ENCODE measurements at regions not wholly inside any gene's neighbourhood (a gene's known extent, or its start where the extent isn't known, plus 50 kb on each side); places are given as distances from the start of the nearest gene placed in this dataset.
"Not testable (repeated sequence)": the region's sequence is repeated elsewhere in the genome, so short reads cannot be mapped to it uniquely, and the experiment has no call there.

DNA sequence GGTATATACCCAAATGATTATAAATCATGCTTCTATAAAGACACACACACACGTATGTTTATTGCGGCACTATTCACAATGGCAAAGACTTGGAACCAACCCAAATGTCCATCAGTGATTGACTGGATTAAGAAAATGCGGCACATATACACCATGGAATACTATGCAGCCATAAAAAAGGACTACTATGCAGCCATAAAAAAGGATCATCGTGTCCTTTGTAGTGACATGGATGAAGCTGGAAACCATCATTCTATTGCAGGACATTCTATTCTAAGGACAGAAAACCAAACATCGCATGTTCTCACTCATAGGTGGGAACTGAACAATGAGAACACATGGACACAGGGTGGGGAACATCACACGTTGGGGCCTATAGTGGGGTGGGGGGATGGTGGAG is 77.8 kb upstream of the THRB start:
- H3K4me1 ChIP-seq (ENCODE audit: control insufficient read depth, insufficient read depth, low read length); ATAC-seq; POLR2A ChIA-PET; BruUV-seq (replicated peaks); DNase-seq (ENCODE audit: low read depth, low spot score); H3K27me3 ChIP-seq (ENCODE audit: control insufficient read depth, insufficient read depth, low read length); CTCF ChIA-PET; H3K4me3 ChIP-seq (ENCODE audit: low read depth in 2 of 2, low read length in 2 of 2); in situ Hi-C loops (cut with HindIII; ENCODE audit: low pct_unique_long_range_greater_than_20kb, low sequenced_read_pairs); H3K9me3 ChIP-seq (ENCODE audit: control insufficient read depth, insufficient read depth, low read depth, low read length); H3K36me3 ChIP-seq (ENCODE audit: control insufficient read depth, insufficient read depth, low read length); intact Hi-C loops (cut with micrococcal nuclease; ENCODE audit: unreplicated experiment); H3K27ac ChIP-seq (ENCODE audit: low read length): not testable (repeated sequence)

DNA sequence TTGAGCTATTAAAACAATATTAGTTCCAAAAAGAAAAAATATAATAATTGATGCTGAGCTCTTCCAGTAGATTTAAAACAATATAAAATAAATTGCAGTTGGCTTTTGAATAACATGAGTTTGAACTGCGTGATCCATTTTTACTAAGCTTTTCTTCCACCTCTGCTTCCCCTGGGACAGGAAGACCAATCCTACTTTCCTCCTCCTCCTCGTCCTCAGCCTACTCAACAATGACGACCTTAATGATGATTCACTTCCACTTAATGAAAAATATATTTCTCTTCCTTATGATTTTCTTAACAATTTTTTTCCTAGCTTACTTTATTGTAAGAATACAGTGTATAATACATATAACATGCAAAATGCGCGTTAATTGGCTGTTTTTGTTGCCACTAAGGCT is 78.9 kb upstream of the THRB start:
- no peaks in the 10 kb centered on the region for H3K4me1 ChIP-seq (ENCODE audit: control insufficient read depth, insufficient read depth, low read length)
- no peak for ATAC-seq
- no peak overlapping the region for H3K27ac ChIP-seq (ENCODE audit: low read length)
- no TSS peak for BruUV-seq (replicated peaks)
- no peaks in the 10 kb centered on the region for H3K9me3 ChIP-seq (ENCODE audit: control insufficient read depth, insufficient read depth, low read depth, low read length)
- in situ Hi-C loops (cut with HindIII; ENCODE audit: low pct_unique_long_range_greater_than_20kb, low sequenced_read_pairs): no loop called here
- H3K4me3 ChIP-seq (ENCODE audit: low read depth in 2 of 2, low read length in 2 of 2): no peak overlapping the region
- no peak for DNase-seq (ENCODE audit: low read depth, low spot score)
- ChIA-PET POLR2A (no interaction called here), CTCF (no interaction called here)
- no peaks in the 10 kb centered on the region for H3K36me3 ChIP-seq (ENCODE audit: control insufficient read depth, insufficient read depth, low read length)
- TF ChIP-seq SIN3A (IDR thresholded peaks at IDR 0.05; ENCODE audit: borderline replicate concordance, insufficient read depth, low read depth, low read length) (no peak), POLR2AphosphoS5 (IDR thresholded peaks at IDR 0.05; ENCODE audit: low read depth, low read length) (no peak)
- TF ChIP-seq, protein P1, sequence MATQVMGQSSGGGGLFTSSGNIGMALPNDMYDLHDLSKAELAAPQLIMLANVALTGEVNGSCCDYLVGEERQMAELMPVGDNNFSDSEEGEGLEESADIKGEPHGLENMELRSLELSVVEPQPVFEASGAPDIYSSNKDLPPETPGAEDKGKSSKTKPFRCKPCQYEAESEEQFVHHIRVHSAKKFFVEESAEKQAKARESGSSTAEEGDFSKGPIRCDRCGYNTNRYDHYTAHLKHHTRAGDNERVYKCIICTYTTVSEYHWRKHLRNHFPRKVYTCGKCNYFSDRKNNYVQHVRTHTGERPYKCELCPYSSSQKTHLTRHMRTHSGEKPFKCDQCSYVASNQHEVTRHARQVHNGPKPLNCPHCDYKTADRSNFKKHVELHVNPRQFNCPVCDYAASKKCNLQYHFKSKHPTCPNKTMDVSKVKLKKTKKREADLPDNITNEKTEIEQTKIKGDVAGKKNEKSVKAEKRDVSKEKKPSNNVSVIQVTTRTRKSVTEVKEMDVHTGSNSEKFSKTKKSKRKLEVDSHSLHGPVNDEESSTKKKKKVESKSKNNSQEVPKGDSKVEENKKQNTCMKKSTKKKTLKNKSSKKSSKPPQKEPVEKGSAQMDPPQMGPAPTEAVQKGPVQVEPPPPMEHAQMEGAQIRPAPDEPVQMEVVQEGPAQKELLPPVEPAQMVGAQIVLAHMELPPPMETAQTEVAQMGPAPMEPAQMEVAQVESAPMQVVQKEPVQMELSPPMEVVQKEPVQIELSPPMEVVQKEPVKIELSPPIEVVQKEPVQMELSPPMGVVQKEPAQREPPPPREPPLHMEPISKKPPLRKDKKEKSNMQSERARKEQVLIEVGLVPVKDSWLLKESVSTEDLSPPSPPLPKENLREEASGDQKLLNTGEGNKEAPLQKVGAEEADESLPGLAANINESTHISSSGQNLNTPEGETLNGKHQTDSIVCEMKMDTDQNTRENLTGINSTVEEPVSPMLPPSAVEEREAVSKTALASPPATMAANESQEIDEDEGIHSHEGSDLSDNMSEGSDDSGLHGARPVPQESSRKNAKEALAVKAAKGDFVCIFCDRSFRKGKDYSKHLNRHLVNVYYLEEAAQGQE (IDR thresholded peaks at IDR 0.05; ENCODE audit: insufficient read depth in 1 of 2, low read depth in 2 of 2, low read length in 1 of 2): no peak
- no peaks in the 10 kb centered on the region for H3K27me3 ChIP-seq (ENCODE audit: control insufficient read depth, insufficient read depth, low read length)
- intact Hi-C loops (cut with micrococcal nuclease; ENCODE audit: unreplicated experiment): no loop called here

DNA sequence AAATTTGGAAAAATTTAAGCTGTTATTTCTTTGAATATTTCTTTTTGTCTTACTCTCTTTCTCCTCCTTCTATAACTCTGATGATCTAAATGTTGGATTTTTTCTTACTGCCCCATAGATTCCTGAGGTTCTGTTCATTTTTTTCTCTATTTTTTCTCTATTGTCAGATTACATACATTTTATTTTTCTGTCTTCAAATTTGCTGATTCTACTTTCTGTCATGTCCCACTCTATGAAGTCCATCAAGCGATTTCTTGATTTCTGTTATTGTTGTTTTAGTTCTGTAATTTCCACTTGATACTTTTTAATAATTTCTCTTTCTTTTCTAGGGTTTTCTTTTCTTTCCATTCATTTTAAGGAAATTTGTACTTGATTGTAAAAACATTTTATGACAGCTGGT is 83.7 kb upstream of the THRB start:
- Histone ChIP-seq H3K27ac (ENCODE audit: low read length) (no peak overlapping the region), H3K9me3 (ENCODE audit: control insufficient read depth, insufficient read depth, low read depth, low read length) (no peaks in the 10 kb centered on the region), H3K36me3 (ENCODE audit: control insufficient read depth, insufficient read depth, low read length) (no peaks in the 10 kb centered on the region), H3K4me3 (ENCODE audit: low read depth in 2 of 2, low read length in 2 of 2) (no peak overlapping the region), H3K4me1 (ENCODE audit: control insufficient read depth, insufficient read depth, low read length) (no peaks in the 10 kb centered on the region), H3K27me3 (ENCODE audit: control insufficient read depth, insufficient read depth, low read length) (no peaks in the 10 kb centered on the region)
- BruUV-seq (replicated peaks): no TSS peak
- ChIA-PET CTCF (no interaction called here), POLR2A (no interaction called here)
- no peak for DNase-seq (ENCODE audit: low read depth, low spot score)
- intact Hi-C loops (cut with micrococcal nuclease; ENCODE audit: unreplicated experiment): no loop called here
- TF ChIP-seq TCF7L2 (IDR thresholded peaks at IDR 0.05; ENCODE audit: low read depth, low read length): no peak
- TF ChIP-seq, protein P2, sequence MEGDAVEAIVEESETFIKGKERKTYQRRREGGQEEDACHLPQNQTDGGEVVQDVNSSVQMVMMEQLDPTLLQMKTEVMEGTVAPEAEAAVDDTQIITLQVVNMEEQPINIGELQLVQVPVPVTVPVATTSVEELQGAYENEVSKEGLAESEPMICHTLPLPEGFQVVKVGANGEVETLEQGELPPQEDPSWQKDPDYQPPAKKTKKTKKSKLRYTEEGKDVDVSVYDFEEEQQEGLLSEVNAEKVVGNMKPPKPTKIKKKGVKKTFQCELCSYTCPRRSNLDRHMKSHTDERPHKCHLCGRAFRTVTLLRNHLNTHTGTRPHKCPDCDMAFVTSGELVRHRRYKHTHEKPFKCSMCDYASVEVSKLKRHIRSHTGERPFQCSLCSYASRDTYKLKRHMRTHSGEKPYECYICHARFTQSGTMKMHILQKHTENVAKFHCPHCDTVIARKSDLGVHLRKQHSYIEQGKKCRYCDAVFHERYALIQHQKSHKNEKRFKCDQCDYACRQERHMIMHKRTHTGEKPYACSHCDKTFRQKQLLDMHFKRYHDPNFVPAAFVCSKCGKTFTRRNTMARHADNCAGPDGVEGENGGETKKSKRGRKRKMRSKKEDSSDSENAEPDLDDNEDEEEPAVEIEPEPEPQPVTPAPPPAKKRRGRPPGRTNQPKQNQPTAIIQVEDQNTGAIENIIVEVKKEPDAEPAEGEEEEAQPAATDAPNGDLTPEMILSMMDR (IDR thresholded peaks at IDR 0.05): no peak
- TF ChIP-seq, protein P1 (IDR thresholded peaks at IDR 0.05; ENCODE audit: insufficient read depth in 1 of 2, low read depth in 2 of 2, low read length in 1 of 2): no peak
- TF ChIP-seq POLR2AphosphoS5 (IDR thresholded peaks at IDR 0.05; ENCODE audit: low read depth, low read length): no peak
- no peak for TF ChIP-seq SIN3A (IDR thresholded peaks at IDR 0.05; ENCODE audit: borderline replicate concordance, insufficient read depth, low read depth, low read length)
- in situ Hi-C loops (cut with HindIII; ENCODE audit: low pct_unique_long_range_greater_than_20kb, low sequenced_read_pairs): no loop called here
- no peak for ATAC-seq
